ENCODE measurements at regions not wholly inside any gene's neighbourhood (a gene's known extent, or its start where the extent isn't known, plus 50 kb on each side); places are given as distances from the start of the nearest gene placed in this dataset.

- no peak for DNase-seq (ENCODE audit: extremely low spot score in 2 of 2)
These were observed 713.9 kb downstream of the GATA3 start for GRCh38 chr10:8768341-8768740.

DNA sequence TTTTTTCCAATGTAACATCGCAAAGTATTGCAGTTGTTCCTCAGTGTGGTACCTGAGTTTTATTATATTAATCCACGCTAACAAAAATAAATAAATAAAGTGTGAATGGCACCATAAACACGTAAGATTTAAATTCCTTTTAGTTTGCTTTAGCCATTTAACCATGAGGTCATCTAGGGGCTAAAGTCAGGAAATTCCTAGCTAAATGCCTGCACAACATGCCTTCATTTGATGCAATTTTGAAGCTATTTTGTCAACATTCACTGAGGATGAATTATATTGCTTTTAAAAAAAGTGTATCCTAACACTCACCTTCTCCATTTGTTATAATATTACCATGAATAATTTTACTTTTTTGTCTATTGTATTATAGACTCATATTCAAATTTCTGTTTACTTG is 714.4 kb downstream of the GATA3 start:
- Histone ChIP-seq H3K27me3 (no peaks in the 10 kb centered on the region), H3K4me1 (no peaks in the 10 kb centered on the region), H3K27ac (no peak overlapping the region), H3K9me3 (no peaks in the 10 kb centered on the region), H3K4me3 (no peak overlapping the region), H3K36me3 (no peaks in the 10 kb centered on the region)
- TF ChIP-seq POLR2AphosphoS5 (IDR thresholded peaks at IDR 0.05; ENCODE audit: insufficient read depth in 1 of 2, low read depth in 1 of 2) (no peak), POLR2A (IDR thresholded peaks at IDR 0.05) (no peak), CTCF (IDR thresholded peaks at IDR 0.05) (no peak)
- DNase-seq (ENCODE audit: extremely low spot score in 2 of 2): no peak
- intact Hi-C loops (cut with DNase I): loop anchor here (5.0 kb wide), 1 partner anchor 623 kb away; no protein-coding TSS in a partner anchor

More at GRCh38 chr10:8768341-8768740, 713.9 kb downstream of the GATA3 start:
- Histone ChIP-seq H3K4me1 (no peaks in the 10 kb centered on the region), H3K36me3 (no peaks in the 10 kb centered on the region), H3K4me3 (no peak overlapping the region), H3K9me3 (no peaks in the 10 kb centered on the region), H3K27ac (no peak overlapping the region), H3K27me3 (no peaks in the 10 kb centered on the region)
- TF ChIP-seq POLR2AphosphoS5 (IDR thresholded peaks at IDR 0.05; ENCODE audit: insufficient read depth in 1 of 2, low read depth in 1 of 2): no peak
- TF ChIP-seq CTCF (IDR thresholded peaks at IDR 0.05): no peak
- no peak for TF ChIP-seq POLR2A (IDR thresholded peaks at IDR 0.05)
- intact Hi-C loops (cut with DNase I): loop anchor here (5.0 kb wide), 1 partner anchor 624 kb away; no protein-coding TSS in a partner anchor

- Histone ChIP-seq H3K4me3 (no peak overlapping the region), H3K4me1 (no peaks in the 10 kb centered on the region), H3K36me3 (no peaks in the 10 kb centered on the region), H3K27me3 (no peaks in the 10 kb centered on the region), H3K27ac (no peak overlapping the region), H3K9me3 (no peaks in the 10 kb centered on the region)
- intact Hi-C loops (cut with DNase I): no loop called here
- DNase-seq (ENCODE audit: extremely low spot score in 2 of 2): no peak
- no peak for TF ChIP-seq POLR2A (IDR thresholded peaks at IDR 0.05)
- no peak for TF ChIP-seq CTCF (IDR thresholded peaks at IDR 0.05)
- no peak for TF ChIP-seq POLR2AphosphoS5 (IDR thresholded peaks at IDR 0.05; ENCODE audit: insufficient read depth in 1 of 2, low read depth in 1 of 2)
These were observed 722.6 kb downstream of the GATA3 start for GRCh38 chr10:8776926-8777622.

GRCh38 chr10:8778713-8779112 is 724.2 kb downstream of the GATA3 start:
- Histone ChIP-seq H3K4me1 (no peaks in the 10 kb centered on the region), H3K27me3 (no peaks in the 10 kb centered on the region), H3K4me3 (no peak overlapping the region), H3K36me3 (no peaks in the 10 kb centered on the region), H3K27ac (no peak overlapping the region), H3K9me3 (no peaks in the 10 kb centered on the region)
- TF ChIP-seq POLR2AphosphoS5 (IDR thresholded peaks at IDR 0.05; ENCODE audit: insufficient read depth in 1 of 2, low read depth in 1 of 2) (no peak), POLR2A (IDR thresholded peaks at IDR 0.05) (no peak), CTCF (IDR thresholded peaks at IDR 0.05) (no peak)
- intact Hi-C loops (cut with DNase I): no loop called here
- DNase-seq (ENCODE audit: extremely low spot score in 2 of 2): no peak

- Histone ChIP-seq H3K36me3 (no peaks in the 10 kb centered on the region), H3K27me3 (no peaks in the 10 kb centered on the region), H3K4me3 (no peak overlapping the region), H3K4me1 (no peaks in the 10 kb centered on the region), H3K27ac (no peak overlapping the region), H3K9me3 (no peaks in the 10 kb centered on the region)
- DNase-seq (ENCODE audit: extremely low spot score in 2 of 2): no peak
- TF ChIP-seq POLR2AphosphoS5 (IDR thresholded peaks at IDR 0.05; ENCODE audit: insufficient read depth in 1 of 2, low read depth in 1 of 2): no peak
- no peak for TF ChIP-seq POLR2A (IDR thresholded peaks at IDR 0.05)
- TF ChIP-seq CTCF (IDR thresholded peaks at IDR 0.05): no peak
- intact Hi-C loops (cut with DNase I): no loop called here
These were observed 733.2 kb downstream of the GATA3 start for GRCh38 chr10:8787649-8788048.
